ENCODE measurements at regions not wholly inside any gene's neighbourhood (a gene's known extent, or its start where the extent isn't known, plus 50 kb on each side); places are given as distances from the start of the nearest gene placed in this dataset.
"Not testable (repeated sequence)": the region's sequence is repeated elsewhere in the genome, so short reads cannot be mapped to it uniquely, and the experiment has no call there.

- DNase-seq (ENCODE audit: low read depth in 3 of 3) = no peak
Measured at GRCh38 chr10:31686599-31686998, 242.0 kb downstream of the ARHGAP12 start.

- DNase-seq (ENCODE audit: low read depth in 3 of 3) = no peak
Measured at GRCh38 chr10:31683682-31684081, 244.9 kb downstream of the ARHGAP12 start.

- no peak for DNase-seq (ENCODE audit: low read depth in 3 of 3)
Measured at GRCh38 chr10:31679936-31680335, 248.7 kb downstream of the ARHGAP12 start.

- no peak for DNase-seq (ENCODE audit: low read depth in 3 of 3)
Measured at GRCh38 chr10:31678575-31679516, 249.8 kb downstream of the ARHGAP12 start.

- DNase-seq (ENCODE audit: low read depth in 3 of 3) = no peak
Measured at GRCh38 chr10:31678139-31678536, 250.5 kb downstream of the ARHGAP12 start.

GRCh38 chr10:31677195-31678138, 251.2 kb downstream of the ARHGAP12 start:
- DNase-seq (ENCODE audit: low read depth in 3 of 3) = no peak

GRCh38 chr10:31675726-31676125, 252.9 kb downstream of the ARHGAP12 start:
- DNase-seq (ENCODE audit: low read depth in 3 of 3) = no peak

GRCh38 chr10:31669357-31669756, 259.3 kb downstream of the ARHGAP12 start:
- DNase-seq (ENCODE audit: low read depth in 3 of 3) = no peak

- no peak for DNase-seq (ENCODE audit: low read depth in 3 of 3)
Measured at GRCh38 chr10:31668326-31668725, 260.3 kb downstream of the ARHGAP12 start.

- not testable (repeated sequence) for DNase-seq (ENCODE audit: low read depth in 3 of 3)
Measured at GRCh38 chr10:31665764-31666279, 262.8 kb downstream of the ARHGAP12 start.

- no peak for DNase-seq (ENCODE audit: low read depth in 3 of 3)
Measured at GRCh38 chr10:31664803-31665202, 263.8 kb downstream of the ARHGAP12 start.

GRCh38 chr10:31664071-31664470, 264.6 kb downstream of the ARHGAP12 start:
- DNase-seq (ENCODE audit: low read depth in 3 of 3) = not testable (repeated sequence)

- no peak for DNase-seq (ENCODE audit: low read depth in 3 of 3)
Measured at GRCh38 chr10:31660300-31660699, 268.3 kb downstream of the ARHGAP12 start.

- no peak for DNase-seq (ENCODE audit: low read depth in 3 of 3)
Measured at GRCh38 chr10:31659665-31660064, 269.0 kb downstream of the ARHGAP12 start.

GRCh38 chr10:31657434-31657872, 271.2 kb downstream of the ARHGAP12 start:
- no peak for DNase-seq (ENCODE audit: low read depth in 3 of 3)

GRCh38 chr10:31656851-31657433, 271.7 kb downstream of the ARHGAP12 start:
- no peak for DNase-seq (ENCODE audit: low read depth in 3 of 3)

- no peak for DNase-seq (ENCODE audit: low read depth in 3 of 3)
Measured at GRCh38 chr10:31652038-31652437, 276.6 kb downstream of the ARHGAP12 start.

- no peak for DNase-seq (ENCODE audit: low read depth in 3 of 3)
Measured at GRCh38 chr10:31650010-31650409, 278.6 kb downstream of the ARHGAP12 start.

- DNase-seq (ENCODE audit: low read depth in 3 of 3) = no peak
Measured at GRCh38 chr10:31648966-31649365, 279.7 kb downstream of the ARHGAP12 start.

GRCh38 chr10:31647861-31648260, 280.8 kb downstream of the ARHGAP12 start:
- DNase-seq (ENCODE audit: low read depth in 3 of 3) = no peak

GRCh38 chr10:31646519-31646918, 282.1 kb downstream of the ARHGAP12 start:
- DNase-seq (ENCODE audit: low read depth in 3 of 3) = no peak

GRCh38 chr10:31645786-31646185, 282.8 kb downstream of the ARHGAP12 start:
- no peak for DNase-seq (ENCODE audit: low read depth in 3 of 3)
